ENCODE measurements at regions not wholly inside any gene's neighbourhood (a gene's known extent, or its start where the extent isn't known, plus 50 kb on each side); places are given as distances from the start of the nearest gene placed in this dataset.
"Not testable (repeated sequence)": the region's sequence is repeated elsewhere in the genome, so short reads cannot be mapped to it uniquely, and the experiment has no call there.

DNA sequence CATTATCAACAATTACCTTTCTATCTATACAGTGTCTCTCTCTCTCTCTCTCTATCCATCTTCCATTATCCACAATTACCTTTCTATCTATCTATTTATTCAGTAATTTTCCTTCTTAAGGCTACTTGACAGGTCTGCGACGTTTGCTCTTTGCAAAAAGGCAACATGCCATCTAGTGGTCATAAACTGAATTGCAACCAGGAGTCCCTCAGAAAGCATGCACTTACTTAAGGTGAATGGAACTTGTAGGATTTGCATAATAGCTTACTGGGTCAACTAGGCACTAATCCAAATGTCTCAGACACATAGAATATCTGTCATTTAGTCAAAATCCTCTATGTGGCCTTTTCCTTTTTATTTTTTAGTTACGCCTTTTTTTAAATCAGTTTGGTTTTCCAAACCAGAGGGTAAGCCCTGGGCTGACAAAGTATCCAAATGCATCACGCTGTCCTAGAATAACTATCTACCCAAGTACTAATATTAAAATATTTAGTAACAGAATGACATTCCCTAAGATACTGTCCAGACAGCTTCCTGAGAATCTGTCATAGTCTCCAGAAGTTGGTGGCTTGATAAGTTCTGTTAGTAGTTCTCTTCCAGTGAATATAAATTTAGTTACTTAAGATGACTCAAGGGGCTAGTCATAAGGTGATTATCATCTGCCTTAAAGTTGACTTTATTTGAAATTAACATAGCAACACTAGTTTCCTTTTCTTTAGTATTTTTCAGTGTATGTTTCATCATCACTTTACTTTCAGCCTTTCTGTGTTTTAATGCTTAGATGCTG, 208.3 kb downstream of the PPP1R3A start:
- peak; percentile 51 for DNase-seq (ENCODE audit: low spot score)

DNA sequence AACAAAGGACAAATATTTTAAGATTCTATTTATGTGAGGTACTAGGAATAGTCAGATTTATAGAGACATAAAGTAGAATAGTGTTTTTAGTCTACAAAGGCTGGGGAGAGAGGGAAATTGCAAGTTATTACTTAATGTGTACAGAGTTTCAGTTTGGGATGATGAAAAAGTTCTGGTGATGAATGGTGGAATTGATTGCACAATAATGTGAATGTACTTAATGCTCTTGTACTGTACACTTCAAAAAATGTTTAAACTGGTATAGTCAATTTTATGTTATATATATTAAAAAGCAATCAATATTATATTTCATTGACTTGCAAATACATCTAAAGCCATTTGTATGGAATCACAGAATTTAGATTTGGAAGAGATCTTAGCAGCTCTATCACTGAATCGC, 213.4 kb downstream of the PPP1R3A start:
- no peak for DNase-seq (ENCODE audit: low spot score)

DNA sequence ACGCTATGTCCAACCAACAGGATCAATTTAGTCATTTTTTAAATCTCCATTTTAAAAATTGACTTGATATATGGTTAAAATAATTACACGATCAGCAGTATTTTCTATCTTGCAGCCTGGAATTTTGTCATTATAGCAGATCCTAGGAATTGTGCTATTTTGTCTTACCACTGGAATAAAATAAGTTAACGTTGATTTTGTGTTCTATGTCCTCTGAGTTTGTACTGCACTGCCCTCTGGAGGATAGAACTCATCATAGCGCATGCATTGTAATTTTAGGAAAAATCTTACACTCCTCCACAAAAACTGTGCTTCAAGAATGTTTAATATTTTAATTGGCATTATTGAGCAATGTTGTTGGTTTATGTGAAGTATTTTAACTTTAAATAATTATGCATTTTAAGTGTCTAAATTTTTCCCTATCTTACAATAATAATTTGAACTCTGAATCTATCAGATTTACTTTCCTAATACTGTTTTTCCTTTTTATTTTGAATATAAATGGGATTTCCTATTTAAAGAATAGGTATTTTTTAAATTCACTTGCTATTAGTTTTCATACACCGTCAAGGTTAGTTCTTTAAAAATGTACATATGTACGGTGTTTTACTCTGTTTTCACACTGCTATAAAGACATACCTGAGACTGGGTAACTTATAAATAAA, 220.1 kb downstream of the PPP1R3A start:
- DNase-seq (ENCODE audit: low spot score), result no peak

DNA sequence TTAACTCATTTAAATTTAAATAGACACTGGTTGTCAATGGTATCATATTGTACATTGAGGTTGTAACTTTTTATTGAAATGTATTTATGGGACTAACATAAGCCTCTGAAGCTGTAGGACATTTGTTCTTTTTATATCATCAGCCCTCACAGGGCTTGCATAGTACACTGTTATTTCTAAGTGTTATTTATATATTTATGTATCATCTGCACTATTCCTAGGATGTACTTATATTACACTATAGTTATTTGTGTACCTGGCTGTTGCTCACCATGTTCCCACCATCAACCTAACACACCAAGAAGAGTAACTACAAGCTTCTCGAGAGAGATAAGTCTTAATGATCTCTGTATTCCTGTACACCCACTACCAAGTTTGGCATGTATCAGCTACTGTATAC, 224.7 kb downstream of the PPP1R3A start:
- no peak for DNase-seq (ENCODE audit: low spot score)

DNA sequence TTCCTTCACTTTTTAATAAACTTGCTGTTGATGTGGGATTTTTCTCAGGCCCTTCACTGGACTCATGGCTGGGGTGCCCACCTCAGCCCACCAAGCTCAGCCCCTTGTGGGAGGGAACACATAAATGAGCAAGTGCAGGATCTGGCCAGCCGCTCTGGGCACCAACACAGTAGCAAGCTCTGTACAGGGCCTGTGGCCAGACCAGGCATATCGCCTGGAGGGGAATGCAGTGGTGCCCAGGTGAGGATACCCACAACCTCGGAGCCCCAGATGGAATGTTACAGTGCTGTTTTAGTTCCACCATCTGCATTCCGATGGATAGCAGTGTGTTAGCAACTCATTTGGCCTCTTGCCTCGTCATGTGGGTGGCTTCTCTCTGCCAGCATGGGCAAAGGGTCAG, 234.6 kb downstream of the PPP1R3A start:
- no peak for DNase-seq (ENCODE audit: low spot score)

DNA sequence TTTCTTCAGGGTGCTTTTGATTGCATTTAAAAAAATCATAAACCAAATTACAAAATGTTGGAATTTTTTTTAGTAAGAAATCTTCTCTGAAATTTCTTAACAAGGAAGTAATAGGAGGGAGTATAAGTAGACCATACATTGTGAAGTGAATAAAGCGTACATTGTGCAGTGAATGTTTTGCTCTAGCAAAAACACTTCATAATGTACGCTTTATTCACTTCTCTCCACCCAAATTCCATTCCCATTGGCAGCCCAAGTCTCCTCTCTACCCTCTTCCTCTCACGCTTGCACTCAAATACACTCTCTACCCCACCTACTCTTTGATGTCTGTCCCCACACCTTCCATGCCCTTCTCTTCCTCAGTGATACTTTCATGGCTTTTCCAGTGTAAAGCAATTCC, 241.0 kb downstream of the PPP1R3A start:
- no peak for DNase-seq (ENCODE audit: low spot score)

DNA sequence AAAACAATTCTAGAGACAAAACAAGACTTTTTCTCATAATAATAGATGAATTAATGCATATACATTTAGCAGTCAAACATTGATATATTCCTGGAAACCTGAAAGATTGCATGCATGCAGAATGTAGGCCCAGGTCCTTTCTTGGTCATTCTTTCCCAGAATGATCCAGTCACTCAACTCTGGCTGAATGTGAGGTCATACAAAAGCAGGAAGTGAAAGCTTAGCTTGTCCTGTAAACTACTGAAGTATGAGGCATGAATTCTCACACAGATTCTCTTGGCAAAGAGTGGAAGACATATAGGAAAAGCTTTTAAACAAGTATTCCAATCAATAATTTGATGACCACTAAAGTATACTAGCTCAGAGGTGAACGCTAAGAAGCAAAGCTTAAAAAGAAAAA, 253.9 kb downstream of the PPP1R3A start:
- DNase-seq (ENCODE audit: low spot score), result no peak

DNA sequence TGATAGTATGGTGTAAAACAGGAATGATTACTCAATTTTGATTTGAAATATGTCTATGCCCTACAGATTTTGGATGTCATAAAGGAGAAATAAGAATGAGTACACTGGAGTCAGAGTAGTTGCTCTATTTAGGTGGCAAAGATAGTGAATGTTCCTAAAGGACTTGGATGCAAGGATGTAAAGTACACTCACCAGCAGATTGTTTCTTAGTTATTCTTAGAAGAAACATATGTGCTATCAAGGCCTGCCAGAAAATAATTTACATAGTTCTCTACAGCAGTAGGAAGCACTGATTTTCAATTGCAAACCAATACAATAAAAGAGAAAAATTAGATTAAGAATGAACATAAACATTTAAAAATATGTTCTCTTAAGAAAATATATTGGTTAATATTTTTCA, 259.4 kb downstream of the PPP1R3A start:
- no peak for DNase-seq (ENCODE audit: low spot score)

DNA sequence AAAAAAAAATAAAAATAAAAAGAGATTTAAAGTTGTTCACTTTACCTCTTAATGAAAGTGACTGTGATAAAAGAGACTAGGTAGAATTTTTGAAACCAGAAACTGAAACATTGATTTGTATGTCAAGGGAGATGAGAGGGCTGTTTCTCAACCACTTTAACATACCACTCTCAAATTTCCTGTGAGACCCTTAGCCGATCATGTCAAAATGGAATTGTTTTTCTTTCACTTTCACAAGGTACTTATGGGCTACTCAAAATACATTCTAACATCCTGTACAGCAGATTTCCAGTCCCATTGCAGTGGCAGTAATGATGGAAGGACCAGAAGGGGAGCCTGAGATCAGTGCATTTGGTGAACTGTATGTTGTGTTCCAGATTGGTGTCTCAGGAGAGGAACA, 261.2 kb downstream of the PPP1R3A start:
- no peak for DNase-seq (ENCODE audit: low spot score)

DNA sequence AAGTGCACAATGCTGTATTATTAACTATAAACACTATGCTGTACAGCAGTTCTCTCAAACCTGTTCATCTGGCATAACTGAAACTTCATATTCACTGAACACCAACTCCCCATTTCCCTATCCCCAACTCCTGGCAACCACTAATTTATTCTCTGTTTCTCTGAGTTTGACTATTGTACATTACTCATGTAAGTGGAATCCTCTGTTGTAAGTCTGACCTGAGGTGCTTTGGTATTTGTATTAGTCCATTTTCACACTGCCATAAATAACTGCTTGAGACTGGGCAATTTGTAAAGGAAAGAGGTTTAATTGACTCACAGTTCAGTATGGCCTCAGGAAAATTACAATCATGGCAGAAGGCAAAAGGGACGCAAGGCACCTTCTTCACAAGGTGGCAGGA, 266.3 kb downstream of the PPP1R3A start:
- no peak for DNase-seq (ENCODE audit: low spot score)

DNA sequence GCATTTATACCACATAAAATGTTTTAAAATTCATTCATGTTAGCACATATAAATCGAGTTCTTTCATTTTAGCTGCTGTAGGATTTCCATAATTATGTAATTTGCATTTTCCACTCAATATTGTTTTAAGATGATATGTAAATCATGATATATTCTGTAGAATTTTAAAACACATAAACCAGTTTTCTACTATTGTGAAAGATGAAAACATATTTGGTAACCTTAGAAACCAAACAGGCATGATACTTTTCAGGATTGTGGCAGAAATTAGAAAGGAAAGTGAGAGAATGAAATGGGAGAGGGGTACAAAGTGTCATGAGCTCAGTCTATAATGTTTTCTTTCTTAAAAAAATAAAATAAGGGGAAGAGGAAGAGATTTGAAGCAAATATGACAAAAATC, 269.3 kb downstream of the PPP1R3A start:
- no peak for DNase-seq (ENCODE audit: low spot score)

DNA sequence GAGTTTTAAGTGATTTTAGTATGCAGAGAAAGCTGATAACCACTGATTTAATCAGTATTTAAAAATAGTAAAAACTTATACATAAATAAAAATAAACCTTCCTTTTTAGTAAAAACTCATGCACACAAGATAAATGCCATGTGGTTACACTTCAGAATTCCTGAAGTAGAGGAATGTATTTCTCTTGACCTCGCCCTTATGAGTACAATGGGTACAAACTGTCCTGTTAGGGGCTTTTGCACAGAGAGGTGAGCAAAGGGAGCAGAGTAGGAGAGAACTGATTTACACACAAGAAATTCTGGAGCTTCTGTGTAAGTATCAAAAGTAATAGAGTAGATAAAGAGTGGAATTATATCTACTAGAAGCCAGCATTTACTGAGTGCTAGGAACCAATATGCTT, 279.6 kb downstream of the PPP1R3A start:
- DNase-seq (ENCODE audit: low spot score), result no peak

DNA sequence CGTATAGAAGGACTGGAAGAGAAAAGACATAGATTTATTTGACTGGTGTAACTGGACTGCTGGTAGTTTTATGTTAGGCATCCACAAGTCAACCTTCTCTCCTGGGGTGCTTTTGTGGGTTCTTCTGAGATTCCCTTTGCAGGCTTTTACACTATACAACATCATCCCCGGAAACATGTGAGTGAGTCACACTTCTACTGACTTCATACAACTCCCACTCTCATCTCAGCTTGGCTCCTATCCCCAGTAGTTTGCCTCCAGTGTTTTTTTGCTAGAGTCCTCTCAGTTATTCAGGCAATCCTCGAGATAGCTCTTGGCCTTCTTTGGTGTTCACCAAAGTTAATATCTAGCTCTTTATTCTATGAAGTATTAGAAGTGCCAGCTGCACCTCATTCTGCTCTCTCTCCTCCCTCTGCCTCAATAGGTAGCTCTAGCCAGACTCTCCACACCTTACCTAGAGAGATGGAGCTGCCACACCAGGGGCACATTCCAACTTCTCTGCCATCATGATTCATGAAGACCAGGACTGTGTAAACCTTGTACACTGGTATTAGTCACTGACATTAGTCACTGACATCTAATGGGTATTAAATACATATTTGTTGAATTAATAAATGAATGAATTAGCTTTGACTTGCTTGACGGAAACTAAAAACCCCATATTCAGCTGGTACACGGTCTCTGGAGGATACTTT, 281.9 kb downstream of the PPP1R3A start:
- DNase-seq (ENCODE audit: low spot score), result no peak

DNA sequence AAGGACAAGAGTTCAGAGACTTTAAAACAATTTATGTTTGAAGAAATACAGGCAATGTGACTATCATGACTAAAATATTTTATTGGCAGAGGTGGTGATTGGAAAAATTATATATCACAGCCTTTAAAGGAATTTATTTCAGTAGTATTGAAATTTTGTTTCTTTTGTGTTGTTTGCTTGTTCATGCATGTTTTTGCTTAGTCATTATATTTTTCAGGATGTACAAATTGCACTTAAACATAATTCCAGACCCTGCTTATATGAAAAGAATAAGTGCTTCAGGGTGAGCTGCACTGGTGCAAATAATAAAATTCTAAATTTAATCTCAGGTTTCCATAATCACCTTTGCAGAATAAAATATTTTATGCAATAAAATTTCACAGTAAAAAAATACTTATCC, 283.3 kb downstream of the PPP1R3A start:
- no peak for DNase-seq (ENCODE audit: low spot score)

DNA sequence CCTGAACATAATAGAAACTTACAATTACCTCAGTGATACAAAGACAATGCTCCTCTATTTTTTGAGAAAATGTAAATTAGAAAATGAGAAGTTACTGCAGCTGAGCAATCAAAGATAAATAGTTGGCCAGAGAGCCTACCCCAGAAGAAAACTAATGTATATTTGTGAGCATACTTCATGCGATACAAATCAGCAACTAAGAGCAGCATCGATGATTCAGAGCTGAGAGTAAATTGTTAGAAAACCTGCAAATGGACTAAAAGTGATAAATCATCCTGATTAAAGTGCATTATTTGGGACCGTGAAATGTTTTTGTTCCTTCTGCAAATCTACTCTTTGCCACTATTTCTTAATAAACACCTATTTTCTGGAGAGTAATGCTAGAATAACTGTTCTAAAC, 285.7 kb downstream of the PPP1R3A start:
- no peak for DNase-seq (ENCODE audit: low spot score)

DNA sequence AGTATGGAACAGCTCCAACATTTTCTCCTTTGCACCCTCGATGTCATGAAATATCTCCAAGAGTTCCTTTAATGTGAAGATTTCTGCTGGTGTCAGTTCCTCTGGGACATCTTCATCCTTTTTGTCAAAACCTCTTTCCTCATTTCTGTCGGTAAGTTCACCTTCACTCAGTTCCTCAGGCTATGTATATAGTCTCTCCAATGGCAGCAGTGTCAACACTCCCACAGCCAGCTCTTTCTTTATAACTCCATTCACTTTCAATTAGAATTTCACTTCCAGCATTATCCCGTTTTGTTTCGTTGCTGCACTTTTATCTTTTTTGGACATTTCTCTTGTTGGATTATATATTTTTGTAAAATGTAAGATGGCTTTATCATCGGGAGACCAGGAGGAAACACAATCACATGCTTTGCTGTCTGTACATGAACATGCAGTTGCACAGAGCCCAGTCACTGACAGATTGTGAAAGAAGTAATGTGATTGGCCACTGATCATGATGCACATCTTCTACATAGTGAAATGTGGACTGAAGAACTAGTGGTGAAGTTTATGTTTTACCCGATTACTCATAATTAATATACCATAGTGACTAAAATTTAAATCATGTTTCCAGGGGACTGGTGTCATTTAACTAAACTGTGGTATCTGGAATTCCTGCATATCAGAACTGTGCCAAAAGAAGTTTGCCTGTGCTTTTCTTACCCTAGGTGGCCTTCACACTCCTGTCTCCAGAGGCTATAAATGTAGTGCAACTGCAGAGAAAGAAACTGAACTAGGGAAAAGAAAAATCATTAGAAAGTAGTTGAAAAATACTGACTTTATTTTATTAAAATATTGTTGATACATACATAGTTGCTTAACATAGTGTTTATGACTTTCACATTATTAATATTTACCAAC, 289.6 kb downstream of the PPP1R3A start:
- DNase-seq (ENCODE audit: low spot score), result no peak

DNA sequence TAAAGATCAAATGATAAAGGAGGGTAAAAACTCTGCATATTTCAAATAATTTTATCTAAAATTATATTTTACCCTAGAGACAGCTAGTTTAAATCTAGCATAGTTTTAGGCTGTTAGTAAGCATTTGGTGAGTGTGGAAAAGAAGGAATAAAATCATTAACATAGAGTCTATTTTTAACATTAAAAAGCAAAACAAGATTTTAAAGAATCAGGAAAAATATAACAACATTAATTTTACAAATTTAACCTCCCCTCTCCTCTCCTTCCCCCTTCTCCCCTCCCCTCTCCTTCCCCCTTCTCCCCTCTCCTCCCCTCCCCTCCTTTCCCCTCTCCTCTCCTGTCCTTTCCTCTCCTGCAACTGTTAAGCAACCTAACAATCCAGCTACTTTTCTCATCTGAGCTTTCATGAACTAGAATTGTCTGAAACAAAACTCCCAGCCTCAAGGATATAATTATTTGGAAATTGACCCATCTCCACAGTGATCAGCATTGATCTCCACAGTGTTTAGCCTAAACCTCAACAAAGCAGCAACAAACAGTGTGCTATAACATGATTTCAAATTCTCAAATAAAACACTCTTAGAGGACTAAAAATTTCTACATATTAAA, 293.2 kb downstream of the PPP1R3A start:
- DNase-seq (ENCODE audit: low spot score), result no peak

DNA sequence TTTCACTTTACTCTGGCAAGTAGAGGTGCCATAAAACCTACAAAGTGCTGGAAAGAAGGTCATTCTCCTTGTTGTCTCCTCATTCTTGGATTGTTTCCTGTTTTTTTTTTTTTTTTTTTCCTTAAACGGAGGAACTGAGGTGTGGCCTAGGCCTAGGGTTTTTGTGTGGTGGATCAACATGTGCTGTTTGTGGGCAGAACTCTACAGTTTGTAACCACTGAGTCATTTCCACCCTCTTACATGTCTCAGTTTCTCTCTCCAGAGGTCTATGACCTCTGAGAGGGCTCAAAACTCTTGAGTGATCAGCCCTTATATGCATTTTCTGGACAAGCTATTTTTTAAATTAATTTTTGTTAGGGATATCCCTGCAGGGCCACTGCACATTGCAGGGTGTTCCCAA, 296.0 kb downstream of the PPP1R3A start:
- DNase-seq (ENCODE audit: low spot score), result no peak

DNA sequence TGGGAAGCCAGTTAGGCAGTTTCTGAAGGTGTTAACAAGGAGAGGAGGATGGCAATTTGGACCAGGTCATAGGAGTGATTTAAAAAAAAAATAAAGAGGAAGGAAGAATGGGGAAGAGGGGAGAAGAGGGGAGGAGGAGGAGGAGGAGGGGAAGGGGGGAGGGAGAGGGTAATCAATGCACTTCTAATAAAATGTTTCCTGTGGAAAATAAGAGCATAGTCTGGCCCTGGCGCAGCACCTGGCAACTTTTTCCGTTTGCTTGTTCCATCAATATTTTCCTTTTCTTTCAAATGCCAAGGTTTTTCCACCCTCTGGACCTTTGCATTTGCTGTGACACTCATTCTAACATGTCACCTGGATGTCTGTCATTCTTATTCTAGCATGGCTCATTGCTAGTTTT, 308.2 kb downstream of the PPP1R3A start:
- no peak for DNase-seq (ENCODE audit: low spot score)

DNA sequence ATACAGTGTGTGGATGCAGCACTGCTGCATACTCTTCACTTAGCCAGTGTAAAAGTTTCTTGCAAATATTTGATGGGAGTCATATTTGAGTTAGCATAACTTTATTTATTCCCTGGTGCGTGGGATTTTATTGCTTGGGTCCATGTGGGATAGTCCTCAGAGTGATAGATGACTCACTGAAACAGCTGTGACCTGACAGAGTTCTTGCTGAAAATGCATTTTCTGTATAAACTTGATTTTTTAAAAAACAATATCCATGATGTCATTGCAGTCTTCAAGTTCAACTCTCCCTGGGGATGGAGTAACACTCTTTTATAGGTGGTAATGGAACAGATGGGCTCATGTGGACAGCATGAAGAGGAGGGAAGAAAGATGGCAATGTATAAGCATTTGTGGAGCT, 310.0 kb downstream of the PPP1R3A start:
- no peak for DNase-seq (ENCODE audit: low spot score)

DNA sequence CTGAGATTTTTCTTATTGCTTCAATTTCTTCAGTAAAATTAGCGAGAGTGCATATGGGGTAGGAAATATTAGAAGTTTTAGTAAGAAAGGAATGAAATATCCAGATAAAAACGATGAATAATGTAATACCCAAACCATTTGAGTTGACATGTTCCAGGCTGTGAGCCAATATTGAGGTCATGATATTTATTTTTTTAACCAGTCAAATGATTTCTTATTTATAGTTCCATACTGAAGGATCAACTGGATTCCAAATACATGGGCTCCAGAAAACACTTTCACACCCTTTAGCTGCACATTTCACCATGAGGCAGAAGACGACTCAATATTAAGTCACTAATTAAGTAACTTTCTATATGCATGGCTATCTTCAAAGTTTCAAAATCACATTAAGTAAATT, 312.5 kb downstream of the PPP1R3A start:
- no peak for DNase-seq (ENCODE audit: low spot score)

DNA sequence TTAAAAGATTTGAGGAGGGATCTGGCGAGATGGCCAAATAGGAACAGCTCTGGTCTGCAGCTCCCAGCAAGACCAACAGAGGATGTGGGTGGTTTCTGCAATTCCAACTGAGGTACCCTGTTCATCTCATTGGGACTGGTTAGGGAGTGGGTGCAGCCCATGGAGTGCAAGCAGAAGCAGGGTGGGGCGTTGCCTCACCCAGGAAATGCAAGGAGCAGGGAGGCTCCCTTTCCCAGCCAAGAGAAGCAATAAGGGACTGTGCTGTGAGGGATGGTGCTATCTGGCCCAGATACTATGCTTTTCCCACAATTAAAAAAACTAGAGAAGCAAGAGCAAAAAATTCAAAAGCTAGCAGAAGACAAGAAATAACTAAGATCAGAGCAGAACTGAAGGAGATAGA, 318.4 kb downstream of the PPP1R3A start:
- not testable (repeated sequence) for DNase-seq (ENCODE audit: low spot score)

Measured in ecto neural progenitor cell (in vitro differentiated cells).